Neuron (in vitro differentiated cells): ENCODE measurements at regions not wholly inside any gene's neighbourhood (a gene's known extent, or its start where the extent isn't known, plus 50 kb on each side); places are given as distances from the start of the nearest gene placed in this dataset.

Experiments
- H2AFZ ChIP-seq: one replicate; pipeline ENCODE4 v1.6.1; 2013; ENCODE audit warnings: low read depth, mild to moderate bottlenecking, inconsistent platforms, low read length, moderate library complexity
- H3K27me3 ChIP-seq: one replicate; pipeline ENCODE4 v1.6.1; 2013; ENCODE audit warnings: low read length; ENCODE audit not compliant: insufficient read depth
- H3K36me3 ChIP-seq: one replicate; pipeline ENCODE4 v1.6.1; 2013; ENCODE audit warnings: low read length; ENCODE audit not compliant: insufficient read depth
- H3K4me1 ChIP-seq: one replicate; pipeline ENCODE4 v1.6.1; 2013; ENCODE audit warnings: low read length; ENCODE audit not compliant: insufficient read depth
- H3K4me3 ChIP-seq: 2 replicates; pipeline ENCODE4 v1.5.1; 2013; ENCODE audit warnings: mild to moderate bottlenecking, low read length, moderate library complexity
- H3K9me3 ChIP-seq: one replicate; pipeline ENCODE4 v1.6.1; 2013; ENCODE audit warnings: low read length

GRCh38 chrX:10076765-10077164 is 80.0 kb upstream of the CLCN4 start:
- no peaks in the 10 kb centered on the region for H3K9me3 ChIP-seq
- H3K27me3 ChIP-seq = no peaks in the 10 kb centered on the region
- H3K4me1 ChIP-seq = no peaks in the 10 kb centered on the region
- H2AFZ ChIP-seq = no peak overlapping the region
- no peak overlapping the region for H3K4me3 ChIP-seq
- H3K36me3 ChIP-seq = peaks cover 4% of the 10 kb centered on the region

GRCh38 chrX:10077425-10078188 is 79.2 kb upstream of the CLCN4 start:
- Histone ChIP-seq H3K4me1 (no peaks in the 10 kb centered on the region), H3K36me3 (peaks cover 3% of the 10 kb centered on the region), H3K27me3 (no peaks in the 10 kb centered on the region), H3K4me3 (no peak overlapping the region), H2AFZ (no peak overlapping the region), H3K9me3 (no peaks in the 10 kb centered on the region)

- no peaks in the 10 kb centered on the region for H3K4me1 ChIP-seq
- no peak overlapping the region for H2AFZ ChIP-seq
- H3K27me3 ChIP-seq = no peaks in the 10 kb centered on the region
- H3K36me3 ChIP-seq = peaks cover 3% of the 10 kb centered on the region
- no peak overlapping the region for H3K4me3 ChIP-seq
- H3K9me3 ChIP-seq = no peaks in the 10 kb centered on the region
These were observed 78.5 kb upstream of the CLCN4 start for GRCh38 chrX:10078266-10078665.

GRCh38 chrX:10079231-10079630 is 77.5 kb upstream of the CLCN4 start:
- no peaks in the 10 kb centered on the region for H3K4me1 ChIP-seq
- H3K4me3 ChIP-seq = no peak overlapping the region
- H2AFZ ChIP-seq = no peak overlapping the region
- H3K27me3 ChIP-seq = no peaks in the 10 kb centered on the region
- H3K36me3 ChIP-seq = peaks cover 3% of the 10 kb centered on the region
- no peaks in the 10 kb centered on the region for H3K9me3 ChIP-seq

GRCh38 chrX:10083809-10084208 is 73.0 kb upstream of the CLCN4 start:
- Histone ChIP-seq H3K4me1 (no peaks in the 10 kb centered on the region), H3K27me3 (no peaks in the 10 kb centered on the region), H3K4me3 (no peak overlapping the region), H3K36me3 (peaks cover 3% of the 10 kb centered on the region), H2AFZ (no peak overlapping the region), H3K9me3 (no peaks in the 10 kb centered on the region)

GRCh38 chrX:10085223-10085622 is 71.6 kb upstream of the CLCN4 start:
- Histone ChIP-seq H2AFZ (no peak overlapping the region), H3K9me3 (no peaks in the 10 kb centered on the region), H3K4me1 (no peaks in the 10 kb centered on the region), H3K36me3 (peaks cover 3% of the 10 kb centered on the region), H3K4me3 (no peak overlapping the region), H3K27me3 (no peaks in the 10 kb centered on the region)

GRCh38 chrX:10086676-10087075 is 70.1 kb upstream of the CLCN4 start:
- H3K36me3 ChIP-seq = no peaks in the 10 kb centered on the region
- H3K4me3 ChIP-seq = no peak overlapping the region
- no peaks in the 10 kb centered on the region for H3K9me3 ChIP-seq
- H2AFZ ChIP-seq = no peak overlapping the region
- no peaks in the 10 kb centered on the region for H3K27me3 ChIP-seq
- no peaks in the 10 kb centered on the region for H3K4me1 ChIP-seq

- Histone ChIP-seq H3K36me3 (no peaks in the 10 kb centered on the region), H2AFZ (no peak overlapping the region), H3K4me3 (no peak overlapping the region), H3K9me3 (no peaks in the 10 kb centered on the region), H3K27me3 (no peaks in the 10 kb centered on the region), H3K4me1 (no peaks in the 10 kb centered on the region)
These were observed 69.4 kb upstream of the CLCN4 start for GRCh38 chrX:10087391-10087790.

- Histone ChIP-seq H3K4me3 (no peak overlapping the region), H3K9me3 (no peaks in the 10 kb centered on the region), H3K36me3 (no peaks in the 10 kb centered on the region), H2AFZ (no peak overlapping the region), H3K4me1 (no peaks in the 10 kb centered on the region), H3K27me3 (no peaks in the 10 kb centered on the region)
These were observed 67.4 kb upstream of the CLCN4 start for GRCh38 chrX:10089378-10089795.

GRCh38 chrX:10090319-10090718 is 66.5 kb upstream of the CLCN4 start:
- Histone ChIP-seq H3K36me3 (no peaks in the 10 kb centered on the region), H3K27me3 (no peaks in the 10 kb centered on the region), H3K4me3 (no peak overlapping the region), H2AFZ (no peak overlapping the region), H3K9me3 (no peaks in the 10 kb centered on the region), H3K4me1 (no peaks in the 10 kb centered on the region)

GRCh38 chrX:10095246-10095645 is 61.5 kb upstream of the CLCN4 start:
- Histone ChIP-seq H3K4me1 (no peaks in the 10 kb centered on the region), H3K27me3 (no peaks in the 10 kb centered on the region), H3K9me3 (no peaks in the 10 kb centered on the region), H2AFZ (no peak overlapping the region), H3K36me3 (peaks cover 5% of the 10 kb centered on the region), H3K4me3 (no peak overlapping the region)

- H3K4me3 ChIP-seq = no peak overlapping the region
- peaks cover 3% of the 10 kb centered on the region for H3K9me3 ChIP-seq
- peaks cover 11% of the 10 kb centered on the region for H3K36me3 ChIP-seq
- no peak overlapping the region for H2AFZ ChIP-seq
- H3K4me1 ChIP-seq = no peaks in the 10 kb centered on the region
- H3K27me3 ChIP-seq = no peaks in the 10 kb centered on the region
These were observed 60.9 kb upstream of the CLCN4 start for GRCh38 chrX:10095698-10096432.

GRCh38 chrX:10098270-10098713 is 58.5 kb upstream of the CLCN4 start:
- peaks cover 12% of the 10 kb centered on the region for H3K36me3 ChIP-seq
- H3K4me3 ChIP-seq = no peak overlapping the region
- peaks cover 3% of the 10 kb centered on the region for H3K9me3 ChIP-seq

More at GRCh38 chrX:10098270-10098713, 58.5 kb upstream of the CLCN4 start:
- Histone ChIP-seq H3K4me1 (no peaks in the 10 kb centered on the region), H3K27me3 (no peaks in the 10 kb centered on the region), H2AFZ (no peak overlapping the region)
